ENCODE measurements at regions not wholly inside any gene's neighbourhood (a gene's known extent, or its start where the extent isn't known, plus 50 kb on each side); places are given as distances from the start of the nearest gene placed in this dataset.

DNA sequence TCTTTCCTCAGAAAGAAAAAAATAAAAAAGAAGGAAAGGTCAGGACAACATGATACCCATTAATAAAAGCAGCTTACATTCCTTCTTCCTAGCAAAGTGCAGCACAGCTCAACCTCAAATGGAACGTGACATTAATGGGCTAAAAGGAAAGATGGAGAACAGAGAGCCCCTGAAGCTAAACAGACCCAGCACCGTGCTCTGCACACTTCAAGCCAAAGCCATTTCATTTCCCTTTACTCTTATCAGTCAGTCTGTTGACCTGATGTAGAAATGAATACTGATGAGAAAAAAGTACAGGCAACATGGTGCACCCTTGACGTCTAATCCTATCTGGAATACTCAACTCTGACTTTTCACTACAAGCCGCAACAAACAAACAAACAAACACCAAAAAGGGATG, 57.7 kb upstream of the EDNRA start:
- no peak for DNase-seq (ENCODE audit: low read depth, low spot score)

- DNase-seq (ENCODE audit: low read depth, low spot score), result no peak
Observed at GRCh38 chr4:147425019-147425418, 55.9 kb upstream of the EDNRA start.

GRCh38 chr4:147428583-147428982, 52.3 kb upstream of the EDNRA start:
- no peak for DNase-seq (ENCODE audit: low read depth, low spot score)

- no peak for DNase-seq (ENCODE audit: low read depth, low spot score)
Observed at GRCh38 chr4:147430111-147430510, 50.8 kb upstream of the EDNRA start.

Data from astrocyte of the hippocampus (primary cell).